GM23338 (cell line): ENCODE measurements at regions not wholly inside any gene's neighbourhood (a gene's known extent, or its start where the extent isn't known, plus 50 kb on each side); places are given as distances from the start of the nearest gene placed in this dataset.

Experiments used
- ATAC-seq: fragments of 200-7000 bp; cut with Tn5 transposase; 3 replicates; pipeline ENCODE4 v1.9.1; 2020
- DNase-seq: peaks from one replicate; pipeline ENCODE4 v3.0.0-alpha.2; 2015; ENCODE audit warnings: low spot score
- H2AFZ ChIP-seq: fragments of 200-600 bp; sonication (generic); 2 replicates; pipeline ENCODE4 v1.8.0; 2016; ENCODE audit warnings: antibody characterized with exemption, mild to moderate bottlenecking, moderate library complexity
- H3F3A ChIP-seq: fragments of 200-600 bp; sonication (generic); replicated peaks from 2 replicates; pipeline ENCODE4 v1.8.0; 2017; ENCODE audit warnings: antibody characterized with exemption, mixed run types, low read depth
- H3K27ac ChIP-seq: fragments of 200-600 bp; sonication (generic); 2 replicates; pipeline ENCODE4 v1.6.1; 2016; ENCODE audit warnings: low read depth
- H3K27me3 ChIP-seq: fragments of 200-600 bp; sonication (generic); 2 replicates; pipeline ENCODE4 v1.8.0; 2016; ENCODE audit warnings: mild to moderate bottlenecking, mixed run types, moderate library complexity; ENCODE audit not compliant: insufficient read depth
- H3K36me3 ChIP-seq: fragments of 200-600 bp; sonication (generic); 2 replicates; pipeline ENCODE4 v1.8.0; 2016; ENCODE audit warnings: mild to moderate bottlenecking; ENCODE audit not compliant: insufficient read depth
- H3K4me1 ChIP-seq: fragments of 200-600 bp; sonication (generic); 2 replicates; pipeline ENCODE4 v1.8.0; 2016; ENCODE audit warnings: mild to moderate bottlenecking, moderate library complexity; ENCODE audit not compliant: insufficient read depth
- H3K4me2 ChIP-seq: fragments of 200-600 bp; sonication (generic); 2 replicates; pipeline ENCODE4 v1.7.1; 2017; ENCODE audit warnings: mixed run types
- H3K4me3 ChIP-seq: fragments of 200-600 bp; sonication (generic); 2 replicates; pipeline ENCODE4 v1.6.1; 2016; ENCODE audit warnings: mixed run types
- H3K79me2 ChIP-seq: fragments of 200-600 bp; sonication (generic); replicated peaks from 2 replicates; pipeline ENCODE4 v1.8.0; 2017; ENCODE audit warnings: mild to moderate bottlenecking; ENCODE audit not compliant: insufficient read depth
- H3K9me2 ChIP-seq: fragments of 200-600 bp; sonication (generic); 2 replicates; pipeline ENCODE4 v1.8.0; 2017; ENCODE audit not compliant: insufficient read depth
- H4K20me1 ChIP-seq: fragments of 200-600 bp; sonication (generic); replicated peaks from 2 replicates; pipeline ENCODE4 v1.8.0; 2017; ENCODE audit warnings: mild to moderate bottlenecking; ENCODE audit not compliant: insufficient read depth
- H3K27ac Mint-ChIP-seq: 2 replicates; pipeline ENCODE4 v1.8.0; 2020; ENCODE audit warnings: inconsistent platforms, mild to moderate bottlenecking, moderate library complexity, mixed read lengths
- H3K27me3 Mint-ChIP-seq: 3 replicates; pipeline ENCODE4 v1.8.0; 2022; ENCODE audit warnings: low read depth, mild to moderate bottlenecking, moderate library complexity, mixed read lengths, inconsistent platforms; ENCODE audit not compliant: insufficient read depth, poor library complexity
- H3K36me3 Mint-ChIP-seq: 3 replicates; pipeline ENCODE4 v1.8.0; 2021; ENCODE audit warnings: low read depth, mild to moderate bottlenecking, inconsistent platforms, moderate library complexity, mixed read lengths
- H3K4me1 Mint-ChIP-seq: 3 replicates; pipeline ENCODE4 v1.8.0; 2020; ENCODE audit warnings: mild to moderate bottlenecking, inconsistent platforms, mixed read lengths
- H3K4me3 Mint-ChIP-seq: 3 replicates; pipeline ENCODE4 v1.8.0; 2021; ENCODE audit warnings: moderate library complexity, mild to moderate bottlenecking, inconsistent platforms, mixed read lengths
- H3K9me3 Mint-ChIP-seq: 3 replicates; pipeline ENCODE4 v1.8.0; 2020; ENCODE audit warnings: moderate library complexity, mild to moderate bottlenecking, inconsistent platforms, mixed read lengths
- CREB1 ChIP-seq: fragments of 250-450 bp; sonication (Bioruptor Pico); IDR thresholded peaks from 2 replicates; pipeline ENCODE4 v1.5.0; 2020; ENCODE audit warnings: low read depth, mild to moderate bottlenecking, moderate library complexity
- EZH2phosphoT487 ChIP-seq: fragments of 200-600 bp; sonication (generic); IDR thresholded peaks from one replicate; pipeline ENCODE4 v1.8.1; 2018; ENCODE audit warnings: antibody characterized with exemption; ENCODE audit not compliant: unreplicated experiment
- JUNB ChIP-seq: IDR thresholded peaks from one replicate; pipeline ENCODE4 v1.6.1; 2016; ENCODE audit warnings: antibody characterized with exemption; ENCODE audit not compliant: unreplicated experiment
- NANOG ChIP-seq: IDR thresholded peaks from 2 replicates; pipeline ENCODE4 v1.6.1; 2016; ENCODE audit warnings: antibody characterized with exemption, borderline replicate concordance
- POLR2AphosphoS5 ChIP-seq: IDR thresholded peaks from 2 replicates; pipeline ENCODE4 v1.6.1; 2016; ENCODE audit warnings: antibody characterized with exemption, low read depth
- STAT1 ChIP-seq: IDR thresholded peaks from one replicate; pipeline ENCODE4 v1.6.1; 2016; ENCODE audit warnings: antibody characterized with exemption; ENCODE audit not compliant: unreplicated experiment
- ZNF114 ChIP-seq: fragments of 250-450 bp; sonication (Bioruptor Pico); IDR thresholded peaks from 2 replicates; pipeline ENCODE4 v1.5.0; 2020; ENCODE audit warnings: mild to moderate bottlenecking, moderate library complexity
- TF ChIP-seq, protein P1 (sequence below): fragments of 250-450 bp; sonication (Bioruptor Pico); IDR thresholded peaks from 2 replicates; pipeline ENCODE4 v1.5.0; 2020; ENCODE audit warnings: mild to moderate bottlenecking, moderate library complexity
- TF ChIP-seq, protein P2 (sequence below), 2 experiments: fragments of 200-600 bp in 1 of 2; sonication (generic) in 1 of 2; conservative IDR thresholded peaks; 2 replicates each; pipeline versions ENCODE4 v1.5.1 to v1.6.1; 2016 to 2017; ENCODE audit warnings: antibody characterized with exemption in 2 of 2, low read depth in 2 of 2, mild to moderate bottlenecking in 2 of 2, moderate library complexity in 1 of 2

DNA sequence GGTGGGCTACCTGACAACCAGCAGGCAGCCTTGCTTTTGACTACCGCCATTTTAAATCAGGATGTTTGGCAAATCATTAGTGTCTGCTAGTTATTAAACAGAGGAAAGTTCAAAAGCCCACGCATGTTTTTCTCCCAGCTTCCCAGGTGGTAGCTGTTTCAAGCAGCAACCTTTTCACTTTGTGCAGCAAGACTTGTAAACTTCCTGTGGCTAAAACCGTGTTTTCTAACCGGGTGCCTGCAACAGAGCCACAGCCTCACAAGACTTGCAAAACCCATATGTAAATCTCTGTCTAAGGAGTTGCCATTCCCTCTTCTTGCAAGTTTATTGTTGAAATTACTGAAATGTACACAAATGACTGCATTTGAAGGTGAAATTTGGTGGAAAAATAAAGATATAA, 633.1 kb downstream of the BCL11A start (continued):
- TF ChIP-seq, protein P1, sequence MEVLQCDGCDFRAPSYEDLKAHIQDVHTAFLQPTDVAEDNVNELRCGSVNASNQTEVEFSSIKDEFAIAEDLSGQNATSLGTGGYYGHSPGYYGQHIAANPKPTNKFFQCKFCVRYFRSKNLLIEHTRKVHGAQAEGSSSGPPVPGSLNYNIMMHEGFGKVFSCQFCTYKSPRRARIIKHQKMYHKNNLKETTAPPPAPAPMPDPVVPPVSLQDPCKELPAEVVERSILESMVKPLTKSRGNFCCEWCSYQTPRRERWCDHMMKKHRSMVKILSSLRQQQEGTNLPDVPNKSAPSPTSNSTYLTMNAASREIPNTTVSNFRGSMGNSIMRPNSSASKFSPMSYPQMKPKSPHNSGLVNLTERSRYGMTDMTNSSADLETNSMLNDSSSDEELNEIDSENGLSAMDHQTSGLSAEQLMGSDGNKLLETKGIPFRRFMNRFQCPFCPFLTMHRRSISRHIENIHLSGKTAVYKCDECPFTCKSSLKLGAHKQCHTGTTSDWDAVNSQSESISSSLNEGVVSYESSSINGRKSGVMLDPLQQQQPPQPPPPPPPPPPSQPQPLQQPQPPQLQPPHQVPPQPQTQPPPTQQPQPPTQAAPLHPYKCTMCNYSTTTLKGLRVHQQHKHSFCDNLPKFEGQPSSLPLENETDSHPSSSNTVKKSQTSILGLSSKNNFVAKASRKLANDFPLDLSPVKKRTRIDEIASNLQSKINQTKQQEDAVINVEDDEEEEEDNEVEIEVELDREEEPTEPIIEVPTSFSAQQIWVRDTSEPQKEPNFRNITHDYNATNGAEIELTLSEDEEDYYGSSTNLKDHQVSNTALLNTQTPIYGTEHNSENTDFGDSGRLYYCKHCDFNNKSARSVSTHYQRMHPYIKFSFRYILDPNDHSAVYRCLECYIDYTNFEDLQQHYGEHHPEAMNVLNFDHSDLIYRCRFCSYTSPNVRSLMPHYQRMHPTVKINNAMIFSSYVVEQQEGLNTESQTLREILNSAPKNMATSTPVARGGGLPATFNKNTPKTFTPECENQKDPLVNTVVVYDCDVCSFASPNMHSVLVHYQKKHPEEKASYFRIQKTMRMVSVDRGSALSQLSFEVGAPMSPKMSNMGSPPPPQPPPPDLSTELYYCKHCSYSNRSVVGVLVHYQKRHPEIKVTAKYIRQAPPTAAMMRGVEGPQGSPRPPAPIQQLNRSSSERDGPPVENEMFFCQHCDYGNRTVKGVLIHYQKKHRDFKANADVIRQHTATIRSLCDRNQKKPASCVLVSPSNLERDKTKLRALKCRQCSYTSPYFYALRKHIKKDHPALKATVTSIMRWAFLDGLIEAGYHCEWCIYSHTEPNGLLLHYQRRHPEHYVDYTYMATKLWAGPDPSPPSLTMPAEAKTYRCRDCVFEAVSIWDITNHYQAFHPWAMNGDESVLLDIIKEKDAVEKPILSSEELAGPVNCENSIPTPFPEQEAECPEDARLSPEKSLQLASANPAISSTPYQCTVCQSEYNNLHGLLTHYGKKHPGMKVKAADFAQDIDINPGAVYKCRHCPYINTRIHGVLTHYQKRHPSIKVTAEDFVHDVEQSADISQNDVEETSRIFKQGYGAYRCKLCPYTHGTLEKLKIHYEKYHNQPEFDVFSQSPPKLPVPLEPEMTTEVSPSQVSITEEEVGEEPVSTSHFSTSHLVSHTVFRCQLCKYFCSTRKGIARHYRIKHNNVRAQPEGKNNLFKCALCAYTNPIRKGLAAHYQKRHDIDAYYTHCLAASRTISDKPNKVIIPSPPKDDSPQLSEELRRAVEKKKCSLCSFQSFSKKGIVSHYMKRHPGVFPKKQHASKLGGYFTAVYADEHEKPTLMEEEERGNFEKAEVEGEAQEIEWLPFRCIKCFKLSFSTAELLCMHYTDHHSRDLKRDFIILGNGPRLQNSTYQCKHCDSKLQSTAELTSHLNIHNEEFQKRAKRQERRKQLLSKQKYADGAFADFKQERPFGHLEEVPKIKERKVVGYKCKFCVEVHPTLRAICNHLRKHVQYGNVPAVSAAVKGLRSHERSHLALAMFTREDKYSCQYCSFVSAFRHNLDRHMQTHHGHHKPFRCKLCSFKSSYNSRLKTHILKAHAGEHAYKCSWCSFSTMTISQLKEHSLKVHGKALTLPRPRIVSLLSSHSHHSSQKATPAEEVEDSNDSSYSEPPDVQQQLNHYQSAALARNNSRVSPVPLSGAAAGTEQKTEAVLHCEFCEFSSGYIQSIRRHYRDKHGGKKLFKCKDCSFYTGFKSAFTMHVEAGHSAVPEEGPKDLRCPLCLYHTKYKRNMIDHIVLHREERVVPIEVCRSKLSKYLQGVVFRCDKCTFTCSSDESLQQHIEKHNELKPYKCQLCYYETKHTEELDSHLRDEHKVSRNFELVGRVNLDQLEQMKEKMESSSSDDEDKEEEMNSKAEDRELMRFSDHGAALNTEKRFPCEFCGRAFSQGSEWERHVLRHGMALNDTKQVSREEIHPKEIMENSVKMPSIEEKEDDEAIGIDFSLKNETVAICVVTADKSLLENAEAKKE (CRISPR knock-in tag) = no peak
- TF ChIP-seq JUNB (no peak), CREB1 (CRISPR knock-in tag) (no peak), NANOG (no peak)

DNA sequence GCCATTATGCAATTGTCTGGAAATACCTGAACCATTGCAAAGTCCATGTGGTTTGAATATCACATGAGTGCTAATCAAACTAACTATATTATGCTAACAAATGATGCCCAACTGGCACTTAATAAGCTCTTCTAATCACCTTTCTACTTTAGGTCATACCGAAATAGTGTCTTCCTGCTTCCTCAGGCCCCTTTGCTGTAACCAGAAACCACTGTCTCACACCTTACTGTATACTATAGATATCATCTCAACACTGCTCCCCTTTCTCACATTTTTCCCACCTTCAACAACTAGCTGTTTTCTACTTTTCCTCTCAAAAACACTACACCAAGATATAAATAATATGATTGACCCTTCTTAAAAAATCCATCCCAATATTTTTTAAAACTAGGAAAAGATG, 633.9 kb downstream of the BCL11A start:
- H3K27me3 Mint-ChIP-seq = peaks cover 3% of the 10 kb centered on the region
- ATAC-seq = no peak
- Histone ChIP-seq H3K79me2 (no peaks in the 10 kb centered on the region), H3K9me2 (peaks cover 5% of the 10 kb centered on the region; the same call in 1 of the 2 replicates), H3K4me1 (peaks cover 6% of the 10 kb centered on the region; the same call in 1 of the 2 replicates), H2AFZ (no peak overlapping the region), H3K27me3 (no peaks in the 10 kb centered on the region), H3K4me3 (no peak overlapping the region), H3F3A (no peaks in the 10 kb centered on the region), H3K36me3 (no peaks in the 10 kb centered on the region), H3K27ac (no peak overlapping the region), H3K4me2 (no peak overlapping the region), H4K20me1 (no peaks in the 10 kb centered on the region)
- no peaks in the 10 kb centered on the region for H3K9me3 Mint-ChIP-seq
- peaks cover 23% of the 10 kb centered on the region for H3K4me1 Mint-ChIP-seq
- no peak overlapping the region for H3K4me3 Mint-ChIP-seq
- no peaks in the 10 kb centered on the region for H3K36me3 Mint-ChIP-seq
- no peak for DNase-seq
- H3K27ac Mint-ChIP-seq = no peak overlapping the region
- TF ChIP-seq STAT1 (no peak), ZNF114 (CRISPR knock-in tag) (no peak), EZH2phosphoT487 (no peak), POLR2AphosphoS5 (no peak), NANOG (no peak), JUNB (no peak)
- TF ChIP-seq, protein P1 (CRISPR knock-in tag) = no peak
- TF ChIP-seq, protein P2, sequence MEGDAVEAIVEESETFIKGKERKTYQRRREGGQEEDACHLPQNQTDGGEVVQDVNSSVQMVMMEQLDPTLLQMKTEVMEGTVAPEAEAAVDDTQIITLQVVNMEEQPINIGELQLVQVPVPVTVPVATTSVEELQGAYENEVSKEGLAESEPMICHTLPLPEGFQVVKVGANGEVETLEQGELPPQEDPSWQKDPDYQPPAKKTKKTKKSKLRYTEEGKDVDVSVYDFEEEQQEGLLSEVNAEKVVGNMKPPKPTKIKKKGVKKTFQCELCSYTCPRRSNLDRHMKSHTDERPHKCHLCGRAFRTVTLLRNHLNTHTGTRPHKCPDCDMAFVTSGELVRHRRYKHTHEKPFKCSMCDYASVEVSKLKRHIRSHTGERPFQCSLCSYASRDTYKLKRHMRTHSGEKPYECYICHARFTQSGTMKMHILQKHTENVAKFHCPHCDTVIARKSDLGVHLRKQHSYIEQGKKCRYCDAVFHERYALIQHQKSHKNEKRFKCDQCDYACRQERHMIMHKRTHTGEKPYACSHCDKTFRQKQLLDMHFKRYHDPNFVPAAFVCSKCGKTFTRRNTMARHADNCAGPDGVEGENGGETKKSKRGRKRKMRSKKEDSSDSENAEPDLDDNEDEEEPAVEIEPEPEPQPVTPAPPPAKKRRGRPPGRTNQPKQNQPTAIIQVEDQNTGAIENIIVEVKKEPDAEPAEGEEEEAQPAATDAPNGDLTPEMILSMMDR (conservative IDR thresholded peaks at IDR 0.05; ENCODE audit: low read depth in 2 of 2) = no peak
